ENCODE measurements at regions not wholly inside any gene's neighbourhood (a gene's known extent, or its start where the extent isn't known, plus 50 kb on each side); places are given as distances from the start of the nearest gene placed in this dataset.
"Not testable (repeated sequence)": the region's sequence is repeated elsewhere in the genome, so short reads cannot be mapped to it uniquely, and the experiment has no call there.

DNA sequence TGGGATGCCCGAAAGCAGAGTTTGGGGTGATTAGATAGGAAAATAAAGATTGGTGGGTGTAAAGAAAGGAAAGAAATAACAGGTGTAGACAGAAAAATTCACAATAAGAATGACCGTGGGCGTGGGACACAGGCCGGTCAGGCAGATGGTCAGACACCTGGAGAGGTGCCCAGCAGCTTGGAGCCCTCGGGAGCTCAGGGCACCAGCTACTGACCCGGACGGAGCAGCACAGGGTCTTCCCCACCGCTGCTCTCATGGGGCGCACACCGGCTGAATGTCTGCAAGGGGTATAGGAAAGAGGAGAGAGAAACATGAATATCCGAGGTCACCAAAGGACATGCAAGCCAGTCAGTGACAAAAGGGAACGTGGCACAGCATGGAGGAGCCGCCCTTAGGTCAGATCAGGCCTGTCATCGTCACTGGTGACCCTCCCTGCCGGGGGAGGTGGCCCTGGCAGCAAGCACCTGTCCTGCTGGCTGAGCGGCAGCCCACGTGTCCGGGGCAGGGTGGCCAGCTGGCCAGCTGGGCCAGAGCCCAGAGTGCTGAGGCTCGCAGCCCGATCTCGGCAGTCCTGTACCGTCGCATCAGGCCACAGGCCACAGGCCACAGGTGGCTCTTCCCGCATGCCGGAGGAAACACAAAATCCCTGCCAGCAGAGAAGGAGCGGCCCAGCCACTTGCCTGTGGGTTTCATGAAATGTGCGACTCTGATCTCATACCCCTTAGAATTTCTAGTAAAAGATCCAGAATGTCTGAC is 112.0 kb upstream of the NDUFV2 start:
- no peak overlapping the region for H3K27ac ChIP-seq (replicated peaks)
- H3K4me3 ChIP-seq (replicated peaks; ENCODE audit: insufficient read depth, low read length) = no peak overlapping the region
- DNase-seq (ENCODE audit: low read depth in 1 of 2, low spot score in 1 of 2) = no peak
- TF ChIP-seq POLR2AphosphoS5 (IDR thresholded peaks at IDR 0.05; ENCODE audit: low read depth) = no peak
- TF ChIP-seq, protein P1, sequence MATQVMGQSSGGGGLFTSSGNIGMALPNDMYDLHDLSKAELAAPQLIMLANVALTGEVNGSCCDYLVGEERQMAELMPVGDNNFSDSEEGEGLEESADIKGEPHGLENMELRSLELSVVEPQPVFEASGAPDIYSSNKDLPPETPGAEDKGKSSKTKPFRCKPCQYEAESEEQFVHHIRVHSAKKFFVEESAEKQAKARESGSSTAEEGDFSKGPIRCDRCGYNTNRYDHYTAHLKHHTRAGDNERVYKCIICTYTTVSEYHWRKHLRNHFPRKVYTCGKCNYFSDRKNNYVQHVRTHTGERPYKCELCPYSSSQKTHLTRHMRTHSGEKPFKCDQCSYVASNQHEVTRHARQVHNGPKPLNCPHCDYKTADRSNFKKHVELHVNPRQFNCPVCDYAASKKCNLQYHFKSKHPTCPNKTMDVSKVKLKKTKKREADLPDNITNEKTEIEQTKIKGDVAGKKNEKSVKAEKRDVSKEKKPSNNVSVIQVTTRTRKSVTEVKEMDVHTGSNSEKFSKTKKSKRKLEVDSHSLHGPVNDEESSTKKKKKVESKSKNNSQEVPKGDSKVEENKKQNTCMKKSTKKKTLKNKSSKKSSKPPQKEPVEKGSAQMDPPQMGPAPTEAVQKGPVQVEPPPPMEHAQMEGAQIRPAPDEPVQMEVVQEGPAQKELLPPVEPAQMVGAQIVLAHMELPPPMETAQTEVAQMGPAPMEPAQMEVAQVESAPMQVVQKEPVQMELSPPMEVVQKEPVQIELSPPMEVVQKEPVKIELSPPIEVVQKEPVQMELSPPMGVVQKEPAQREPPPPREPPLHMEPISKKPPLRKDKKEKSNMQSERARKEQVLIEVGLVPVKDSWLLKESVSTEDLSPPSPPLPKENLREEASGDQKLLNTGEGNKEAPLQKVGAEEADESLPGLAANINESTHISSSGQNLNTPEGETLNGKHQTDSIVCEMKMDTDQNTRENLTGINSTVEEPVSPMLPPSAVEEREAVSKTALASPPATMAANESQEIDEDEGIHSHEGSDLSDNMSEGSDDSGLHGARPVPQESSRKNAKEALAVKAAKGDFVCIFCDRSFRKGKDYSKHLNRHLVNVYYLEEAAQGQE (IDR thresholded peaks at IDR 0.05; ENCODE audit: insufficient replicate concordance, low read depth) = no peak
- TF ChIP-seq GABPA (IDR thresholded peaks at IDR 0.05; ENCODE audit: low read depth) = no peak
- TF ChIP-seq, protein P2, sequence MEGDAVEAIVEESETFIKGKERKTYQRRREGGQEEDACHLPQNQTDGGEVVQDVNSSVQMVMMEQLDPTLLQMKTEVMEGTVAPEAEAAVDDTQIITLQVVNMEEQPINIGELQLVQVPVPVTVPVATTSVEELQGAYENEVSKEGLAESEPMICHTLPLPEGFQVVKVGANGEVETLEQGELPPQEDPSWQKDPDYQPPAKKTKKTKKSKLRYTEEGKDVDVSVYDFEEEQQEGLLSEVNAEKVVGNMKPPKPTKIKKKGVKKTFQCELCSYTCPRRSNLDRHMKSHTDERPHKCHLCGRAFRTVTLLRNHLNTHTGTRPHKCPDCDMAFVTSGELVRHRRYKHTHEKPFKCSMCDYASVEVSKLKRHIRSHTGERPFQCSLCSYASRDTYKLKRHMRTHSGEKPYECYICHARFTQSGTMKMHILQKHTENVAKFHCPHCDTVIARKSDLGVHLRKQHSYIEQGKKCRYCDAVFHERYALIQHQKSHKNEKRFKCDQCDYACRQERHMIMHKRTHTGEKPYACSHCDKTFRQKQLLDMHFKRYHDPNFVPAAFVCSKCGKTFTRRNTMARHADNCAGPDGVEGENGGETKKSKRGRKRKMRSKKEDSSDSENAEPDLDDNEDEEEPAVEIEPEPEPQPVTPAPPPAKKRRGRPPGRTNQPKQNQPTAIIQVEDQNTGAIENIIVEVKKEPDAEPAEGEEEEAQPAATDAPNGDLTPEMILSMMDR (IDR thresholded peaks at IDR 0.05; ENCODE audit: insufficient read depth, low read length) = no peak
- TF ChIP-seq SPI1 (IDR thresholded peaks at IDR 0.05; ENCODE audit: borderline replicate concordance, low read depth) = no peak
- H3K27me3 ChIP-seq (ENCODE audit: insufficient read depth, poor library complexity, severe bottlenecking) = no peaks in the 10 kb centered on the region

DNA sequence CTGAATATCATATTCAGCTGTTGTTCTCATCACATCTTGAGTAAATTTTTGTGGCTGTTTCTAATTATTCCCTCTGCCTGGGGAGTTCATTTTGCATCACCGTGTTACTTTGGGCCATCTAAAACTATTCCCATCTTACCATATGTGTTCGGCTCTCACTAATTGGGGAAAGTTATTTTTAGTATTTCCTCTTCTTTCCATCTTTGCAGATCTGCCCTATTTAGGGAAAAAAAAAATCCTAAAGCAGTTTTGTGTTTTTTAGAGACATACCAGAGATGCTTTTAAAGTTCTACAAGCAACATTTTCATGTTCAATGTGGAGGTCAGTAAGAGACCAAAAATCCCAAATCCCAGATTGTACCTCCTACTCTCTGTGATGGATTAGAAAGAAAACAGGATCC is 111.3 kb upstream of the NDUFV2 start:
- Histone ChIP-seq H3K27ac (replicated peaks) (no peak overlapping the region), H3K4me3 (replicated peaks; ENCODE audit: insufficient read depth, low read length) (no peak overlapping the region), H3K27me3 (ENCODE audit: insufficient read depth, poor library complexity, severe bottlenecking) (no peaks in the 10 kb centered on the region)
- TF ChIP-seq, protein P2 (IDR thresholded peaks at IDR 0.05; ENCODE audit: insufficient read depth, low read length) = no peak
- TF ChIP-seq, protein P1 (IDR thresholded peaks at IDR 0.05; ENCODE audit: insufficient replicate concordance, low read depth) = no peak
- no peak for TF ChIP-seq GABPA (IDR thresholded peaks at IDR 0.05; ENCODE audit: low read depth)
- no peak for TF ChIP-seq POLR2AphosphoS5 (IDR thresholded peaks at IDR 0.05; ENCODE audit: low read depth)
- TF ChIP-seq SPI1 (IDR thresholded peaks at IDR 0.05; ENCODE audit: borderline replicate concordance, low read depth) = no peak
- no peak for DNase-seq (ENCODE audit: low read depth in 1 of 2, low spot score in 1 of 2)

DNA sequence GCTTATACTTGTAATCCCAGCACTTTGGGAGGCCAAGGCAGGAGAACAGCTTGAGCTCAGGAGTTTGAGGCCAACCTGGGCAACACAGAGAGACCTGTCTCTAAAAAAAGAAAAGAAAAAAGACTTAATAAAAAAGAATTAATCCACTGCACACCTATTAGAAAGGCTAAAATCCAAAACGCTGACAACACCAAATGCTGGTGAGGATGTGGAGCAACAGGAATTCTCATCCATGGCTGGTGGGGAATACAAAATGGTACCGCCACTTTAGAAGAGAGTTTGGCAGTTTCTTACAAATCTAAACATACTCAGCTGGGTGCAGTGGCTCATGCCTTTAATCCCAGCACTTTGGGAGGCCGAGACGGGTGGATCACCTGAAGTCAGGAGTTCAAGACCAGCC is 110.0 kb upstream of the NDUFV2 start:
- H3K27me3 ChIP-seq (ENCODE audit: insufficient read depth, poor library complexity, severe bottlenecking); H3K4me3 ChIP-seq (replicated peaks; ENCODE audit: insufficient read depth, low read length); H3K27ac ChIP-seq (replicated peaks); DNase-seq (ENCODE audit: low read depth in 1 of 2, low spot score in 1 of 2): not testable (repeated sequence)

DNA sequence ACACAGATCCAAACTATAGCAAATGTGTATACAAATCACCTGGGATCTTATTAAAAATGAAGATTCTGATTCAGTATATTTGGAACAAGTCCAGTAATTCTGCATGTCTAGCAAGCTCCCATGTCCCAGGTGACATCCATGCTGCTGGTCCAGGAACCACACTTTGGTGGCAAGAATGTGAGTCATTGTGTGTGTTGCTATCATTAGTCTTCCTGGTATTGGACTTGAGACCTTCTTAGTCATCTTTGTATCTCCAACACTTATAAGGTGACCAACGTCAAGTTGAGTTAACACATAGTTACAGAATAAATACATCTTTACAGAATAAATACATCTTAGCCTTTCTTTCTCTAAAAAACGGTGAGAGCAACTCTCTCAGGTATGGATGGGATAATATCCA is 107.9 kb upstream of the NDUFV2 start:
- H3K4me3 ChIP-seq (replicated peaks; ENCODE audit: insufficient read depth, low read length) = no peak overlapping the region
- TF ChIP-seq, protein P2 (IDR thresholded peaks at IDR 0.05; ENCODE audit: insufficient read depth, low read length) = no peak
- TF ChIP-seq SPI1 (IDR thresholded peaks at IDR 0.05; ENCODE audit: borderline replicate concordance, low read depth) = no peak
- TF ChIP-seq, protein P1 (IDR thresholded peaks at IDR 0.05; ENCODE audit: insufficient replicate concordance, low read depth) = no peak
- no peak for TF ChIP-seq POLR2AphosphoS5 (IDR thresholded peaks at IDR 0.05; ENCODE audit: low read depth)
- no peak for TF ChIP-seq GABPA (IDR thresholded peaks at IDR 0.05; ENCODE audit: low read depth)
- H3K27me3 ChIP-seq (ENCODE audit: insufficient read depth, poor library complexity, severe bottlenecking) = no peaks in the 10 kb centered on the region
- no peak overlapping the region for H3K27ac ChIP-seq (replicated peaks)
- no peak for DNase-seq (ENCODE audit: low read depth in 1 of 2, low spot score in 1 of 2)

Data from HL-60 (cell line).